ENCODE measurements at regions not wholly inside any gene's neighbourhood (a gene's known extent, or its start where the extent isn't known, plus 50 kb on each side); places are given as distances from the start of the nearest gene placed in this dataset.

DNA sequence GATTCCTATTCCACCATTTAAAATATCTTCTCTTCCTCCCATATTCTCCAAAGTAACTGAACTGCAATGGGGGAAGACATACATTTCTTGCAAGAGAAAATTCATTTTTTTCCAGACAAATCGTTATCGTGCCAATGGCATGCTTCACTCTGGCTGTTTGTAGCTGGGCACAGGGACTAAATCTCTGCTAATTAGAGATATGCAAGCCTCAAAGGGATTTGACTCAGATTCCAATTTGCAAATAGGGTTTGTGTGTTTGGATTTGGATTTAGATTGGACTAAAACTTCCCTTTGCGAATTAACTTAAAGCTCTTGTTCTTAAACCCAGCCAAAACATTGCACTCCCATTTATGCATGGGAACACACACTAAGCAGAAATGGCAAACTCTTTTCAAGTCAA, 276.2 kb upstream of the DUSP10 start:
- ATAC-seq (no peak), DNase-seq (no peak)
- H3K9me3 ChIP-seq: no peaks in the 10 kb centered on the region
- H3K36me3 ChIP-seq (replicated peaks in 1 of 2; ENCODE audit: insufficient read depth in 1 of 2, low read depth in 2 of 2): no peaks in the 10 kb centered on the region
- H3K27me3 ChIP-seq: no peaks in the 10 kb centered on the region
- TF ChIP-seq CTCF (IDR thresholded peaks at IDR 0.05) (no peak), POLR2A (IDR thresholded peaks at IDR 0.05) (no peak)
- peaks cover 20% of the 10 kb centered on the region for H3K4me1 ChIP-seq
- no peak overlapping the region for H3K27ac ChIP-seq
- no peak overlapping the region for H3K4me3 ChIP-seq
- WGBS, 2 donors: 77 to 79% methylated on average over 3 of the region's 3 CpGs
- intact Hi-C loops (cut with DNase I): no loop called here

GRCh38 chr1:222015686-222016085, 273.8 kb upstream of the DUSP10 start:
- no peak for DNase-seq
- Histone ChIP-seq H3K36me3 (replicated peaks in 1 of 2; ENCODE audit: insufficient read depth in 1 of 2, low read depth in 2 of 2) (no peaks in the 10 kb centered on the region), H3K9me3 (no peaks in the 10 kb centered on the region), H3K4me1 (peaks cover 20% of the 10 kb centered on the region), H3K27ac (no peak overlapping the region), H3K27me3 (no peaks in the 10 kb centered on the region), H3K4me3 (no peak overlapping the region)
- TF ChIP-seq POLR2A (IDR thresholded peaks at IDR 0.05): no peak
- no peak for TF ChIP-seq CTCF (IDR thresholded peaks at IDR 0.05)
- 89 to 93% methylated on average over 3 of the region's 3 CpGs for WGBS, 2 donors
- intact Hi-C loops (cut with DNase I): no loop called here
- no peak for ATAC-seq

- Histone ChIP-seq H3K27me3 (no peaks in the 10 kb centered on the region), H3K27ac (no peak overlapping the region), H3K4me3 (no peak overlapping the region), H3K9me3 (no peaks in the 10 kb centered on the region), H3K36me3 (replicated peaks in 1 of 2; ENCODE audit: insufficient read depth in 1 of 2, low read depth in 2 of 2) (no peaks in the 10 kb centered on the region), H3K4me1 (peaks cover 10% of the 10 kb centered on the region)
- ATAC-seq (no peak), DNase-seq (no peak)
- 80 to 93% methylated on average over 4 of the region's 4 CpGs for WGBS, 2 donors
- no peak for TF ChIP-seq CTCF (IDR thresholded peaks at IDR 0.05)
- intact Hi-C loops (cut with DNase I): no loop called here
Observed at GRCh38 chr1:222014001-222014400, 272.1 kb upstream of the DUSP10 start.

GRCh38 chr1:222012816-222013215, 270.9 kb upstream of the DUSP10 start:
- Histone ChIP-seq H3K4me3 (no peak overlapping the region), H3K27ac (no peak overlapping the region), H3K36me3 (replicated peaks in 1 of 2; ENCODE audit: insufficient read depth in 1 of 2, low read depth in 2 of 2) (no peaks in the 10 kb centered on the region), H3K9me3 (no peaks in the 10 kb centered on the region), H3K27me3 (no peaks in the 10 kb centered on the region), H3K4me1 (peaks cover 6% of the 10 kb centered on the region)
- intact Hi-C loops (cut with DNase I): no loop called here
- DNase-seq: no peak
- WGBS, 2 donors: 86 to 89% methylated on average over 2 of the region's 2 CpGs
- ATAC-seq: no peak
- no peak for TF ChIP-seq CTCF (IDR thresholded peaks at IDR 0.05)
- no peak for TF ChIP-seq POLR2A (IDR thresholded peaks at IDR 0.05)

DNA sequence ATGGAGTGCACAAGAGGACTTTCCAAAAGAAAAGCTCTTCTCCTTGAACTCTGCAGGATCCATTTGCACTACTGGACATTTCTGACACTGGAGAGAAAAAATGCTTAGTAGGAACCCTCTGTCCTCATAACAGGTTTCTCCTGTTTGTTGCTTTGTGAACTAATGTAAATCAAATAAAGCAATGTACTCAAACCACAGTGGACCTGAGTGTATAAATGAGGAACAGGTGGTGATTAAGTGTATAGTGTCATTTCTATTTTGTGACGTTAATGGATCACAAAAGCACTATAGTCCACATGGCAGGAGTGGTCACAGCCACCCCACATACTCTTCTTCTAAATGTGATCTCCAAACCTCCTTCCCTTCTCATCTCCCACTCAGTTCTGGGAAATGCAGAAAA, 268.4 kb upstream of the DUSP10 start:
- DNase-seq (no peak), ATAC-seq (no peak)
- intact Hi-C loops (cut with DNase I): no loop called here
- TF ChIP-seq CTCF (IDR thresholded peaks at IDR 0.05) (no peak), POLR2A (IDR thresholded peaks at IDR 0.05) (no peak)
- Histone ChIP-seq H3K36me3 (replicated peaks in 1 of 2; ENCODE audit: insufficient read depth in 1 of 2, low read depth in 2 of 2) (no peaks in the 10 kb centered on the region), H3K9me3 (no peaks in the 10 kb centered on the region), H3K27ac (no peak overlapping the region), H3K4me3 (no peak overlapping the region), H3K4me1 (peaks cover 6% of the 10 kb centered on the region), H3K27me3 (no peaks in the 10 kb centered on the region)
- WGBS, 2 donors: 69 to 72% methylated on average over 1 of the region's 1 CpG
